ENCODE measurements at regions not wholly inside any gene's neighbourhood (a gene's known extent, or its start where the extent isn't known, plus 50 kb on each side); places are given as distances from the start of the nearest gene placed in this dataset.

DNA sequence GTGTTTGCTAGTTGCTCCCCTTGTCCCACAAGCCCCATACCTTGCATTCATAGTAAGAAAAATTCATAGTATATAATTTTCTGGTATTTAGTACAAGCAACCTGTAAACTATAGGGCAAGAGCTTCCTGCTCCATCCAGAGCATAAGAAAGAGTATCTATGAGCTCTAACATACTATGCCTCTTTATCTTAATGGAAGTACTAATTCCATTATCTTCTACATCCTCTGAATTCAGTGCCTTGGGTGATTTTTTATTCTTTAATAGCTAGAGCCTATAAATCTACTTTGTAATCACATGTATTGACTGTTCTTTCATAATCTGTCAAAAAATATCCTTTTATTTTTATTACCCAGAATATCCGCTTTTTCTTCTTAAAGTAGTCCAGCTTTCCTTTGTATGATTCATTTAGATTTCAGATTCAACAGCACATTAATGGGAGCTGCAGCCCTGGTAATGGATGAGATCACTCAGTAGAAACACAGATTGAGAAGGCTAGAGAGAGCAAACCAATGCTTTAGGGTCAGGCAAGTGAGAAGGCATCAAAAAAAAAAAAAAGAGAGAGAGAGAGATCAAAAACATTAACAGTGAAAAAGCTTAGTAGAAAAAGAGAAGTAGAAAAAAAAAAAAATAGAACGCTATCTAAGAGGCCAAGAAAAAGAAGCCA, 511.5 kb upstream of the NAALADL2 start:
- ChIA-PET POLR2A (no interaction called here), SMC1A (ENCODE audit: uncharacterized antibody, unreplicated experiment) (interaction anchor here (0.7 kb wide), 1 partner anchor 14 kb away, joined by 3 read pairs; no protein-coding TSS in a partner anchor), RAD21 (ENCODE audit: unreplicated experiment) (no interaction called here), CTCF (interaction anchor here (0.6 kb wide), 1 partner anchor 92 kb away, joined by 3 read pairs; no protein-coding TSS in a partner anchor)
- Histone ChIP-seq H3K4me1 (ENCODE audit: control insufficient read depth, insufficient read depth, low read length) (no peaks in the 10 kb centered on the region), H3K36me3 (ENCODE audit: control insufficient read depth in 2 of 2, insufficient read depth in 2 of 2, low read length in 1 of 2) (no peaks in the 10 kb centered on the region), H3K9me3 (replicated peaks; ENCODE audit: control insufficient read depth, insufficient read depth, low read length) (no peaks in the 10 kb centered on the region), H3K27ac (ENCODE audit: control insufficient read depth, insufficient read depth) (no peak overlapping the region), H4K20me1 (ENCODE audit: control insufficient read depth, insufficient read depth) (no peaks in the 10 kb centered on the region), H3K4me3 (no peak overlapping the region), H3K9ac (ENCODE audit: control insufficient read depth, insufficient read depth, low read length) (no peak overlapping the region), H3K4me2 (ENCODE audit: control insufficient read depth, insufficient read depth) (no peak overlapping the region), H2AFZ (ENCODE audit: control insufficient read depth, low read depth, low read length) (no peak overlapping the region), H3K79me2 (ENCODE audit: control insufficient read depth, insufficient read depth, low read length) (no peaks in the 10 kb centered on the region), H3K27me3 (replicated peaks in 1 of 2; ENCODE audit: control insufficient read depth in 2 of 2, insufficient read depth in 2 of 2, low read length in 1 of 2) (no peaks in the 10 kb centered on the region)
- TF ChIP-seq CREB1 (IDR thresholded peaks at IDR 0.05; ENCODE audit: low read depth) (no peak), TAF1 (IDR thresholded peaks at IDR 0.05; ENCODE audit: borderline replicate concordance, low read depth, low read length) (no peak), ZNF24 (IDR thresholded peaks at IDR 0.05) (no peak), ZNF274 (IDR thresholded peaks at IDR 0.05; ENCODE audit: insufficient read depth, insufficient read length) (no peak), IKZF1 (conservative IDR thresholded peaks at IDR 0.05) (no peak), KDM1A (IDR thresholded peaks at IDR 0.05; ENCODE audit: borderline replicate concordance) (no peak), SREBF1 (IDR thresholded peaks at IDR 0.05; ENCODE audit: low read length) (no peak)
- TF ChIP-seq, protein P1, sequence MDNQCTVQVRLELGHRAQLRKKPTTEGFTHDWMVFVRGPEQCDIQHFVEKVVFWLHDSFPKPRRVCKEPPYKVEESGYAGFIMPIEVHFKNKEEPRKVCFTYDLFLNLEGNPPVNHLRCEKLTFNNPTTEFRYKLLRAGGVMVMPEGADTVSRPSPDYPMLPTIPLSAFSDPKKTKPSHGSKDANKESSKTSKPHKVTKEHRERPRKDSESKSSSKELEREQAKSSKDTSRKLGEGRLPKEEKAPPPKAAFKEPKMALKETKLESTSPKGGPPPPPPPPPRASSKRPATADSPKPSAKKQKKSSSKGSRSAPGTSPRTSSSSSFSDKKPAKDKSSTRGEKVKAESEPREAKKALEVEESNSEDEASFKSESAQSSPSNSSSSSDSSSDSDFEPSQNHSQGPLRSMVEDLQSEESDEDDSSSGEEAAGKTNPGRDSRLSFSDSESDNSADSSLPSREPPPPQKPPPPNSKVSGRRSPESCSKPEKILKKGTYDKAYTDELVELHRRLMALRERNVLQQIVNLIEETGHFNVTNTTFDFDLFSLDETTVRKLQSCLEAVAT (IDR thresholded peaks at IDR 0.05), result no peak
- TF ChIP-seq, protein P2, sequence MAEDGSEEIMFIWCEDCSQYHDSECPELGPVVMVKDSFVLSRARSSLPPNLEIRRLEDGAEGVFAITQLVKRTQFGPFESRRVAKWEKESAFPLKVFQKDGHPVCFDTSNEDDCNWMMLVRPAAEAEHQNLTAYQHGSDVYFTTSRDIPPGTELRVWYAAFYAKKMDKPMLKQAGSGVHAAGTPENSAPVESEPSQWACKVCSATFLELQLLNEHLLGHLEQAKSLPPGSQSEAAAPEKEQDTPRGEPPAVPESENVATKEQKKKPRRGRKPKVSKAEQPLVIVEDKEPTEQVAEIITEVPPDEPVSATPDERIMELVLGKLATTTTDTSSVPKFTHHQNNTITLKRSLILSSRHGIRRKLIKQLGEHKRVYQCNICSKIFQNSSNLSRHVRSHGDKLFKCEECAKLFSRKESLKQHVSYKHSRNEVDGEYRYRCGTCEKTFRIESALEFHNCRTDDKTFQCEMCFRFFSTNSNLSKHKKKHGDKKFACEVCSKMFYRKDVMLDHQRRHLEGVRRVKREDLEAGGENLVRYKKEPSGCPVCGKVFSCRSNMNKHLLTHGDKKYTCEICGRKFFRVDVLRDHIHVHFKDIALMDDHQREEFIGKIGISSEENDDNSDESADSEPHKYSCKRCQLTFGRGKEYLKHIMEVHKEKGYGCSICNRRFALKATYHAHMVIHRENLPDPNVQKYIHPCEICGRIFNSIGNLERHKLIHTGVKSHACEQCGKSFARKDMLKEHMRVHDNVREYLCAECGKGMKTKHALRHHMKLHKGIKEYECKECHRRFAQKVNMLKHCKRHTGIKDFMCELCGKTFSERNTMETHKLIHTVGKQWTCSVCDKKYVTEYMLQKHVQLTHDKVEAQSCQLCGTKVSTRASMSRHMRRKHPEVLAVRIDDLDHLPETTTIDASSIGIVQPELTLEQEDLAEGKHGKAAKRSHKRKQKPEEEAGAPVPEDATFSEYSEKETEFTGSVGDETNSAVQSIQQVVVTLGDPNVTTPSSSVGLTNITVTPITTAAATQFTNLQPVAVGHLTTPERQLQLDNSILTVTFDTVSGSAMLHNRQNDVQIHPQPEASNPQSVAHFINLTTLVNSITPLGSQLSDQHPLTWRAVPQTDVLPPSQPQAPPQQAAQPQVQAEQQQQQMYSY (CRISPR knock-in tag; IDR thresholded peaks at IDR 0.05), result no peak
- BruUV-seq (replicated peaks), result no TSS peak
- ATAC-seq (no peak), DNase-seq (ENCODE audit: low read depth, low spot score) (no peak), FAIRE-seq (no peak)
- 45% methylated on average over 2 of the region's 2 CpGs for WGBS (ENCODE audit: insufficient coverage, insufficient replicate concordance, low lambda C conversion rate, missing lambda C conversion rate)
- intact Hi-C loops (cut with micrococcal nuclease; ENCODE audit: unreplicated experiment), result no loop called here
- in situ Hi-C loops (cut with MboI), result no loop called here
